Adipose tissue (tissue), 3 donors: ENCODE measurements at regions not wholly inside any gene's neighbourhood (a gene's known extent, or its start where the extent isn't known, plus 50 kb on each side); places are given as distances from the start of the nearest gene placed in this dataset.

Source experiments
- H3K27ac ChIP-seq: one replicate; pipeline ENCODE4 v1.5.1; 2013; ENCODE audit warnings: low read depth, low read length
- WGBS, 3 donors: extraction: QIAGEN DNeasy Blood & Tissue Kit; methylation state at CpG; one replicate each; pipeline ENCODE4 v1.1.7; 2013; 5-methylcytosine and 5-hydroxymethylcytosine counted together
- donor health status: healthy with polysubstance abuse.
- donor health status: Bipolar disorder and iron deficiency.
- donor health status: healthy.

DNA sequence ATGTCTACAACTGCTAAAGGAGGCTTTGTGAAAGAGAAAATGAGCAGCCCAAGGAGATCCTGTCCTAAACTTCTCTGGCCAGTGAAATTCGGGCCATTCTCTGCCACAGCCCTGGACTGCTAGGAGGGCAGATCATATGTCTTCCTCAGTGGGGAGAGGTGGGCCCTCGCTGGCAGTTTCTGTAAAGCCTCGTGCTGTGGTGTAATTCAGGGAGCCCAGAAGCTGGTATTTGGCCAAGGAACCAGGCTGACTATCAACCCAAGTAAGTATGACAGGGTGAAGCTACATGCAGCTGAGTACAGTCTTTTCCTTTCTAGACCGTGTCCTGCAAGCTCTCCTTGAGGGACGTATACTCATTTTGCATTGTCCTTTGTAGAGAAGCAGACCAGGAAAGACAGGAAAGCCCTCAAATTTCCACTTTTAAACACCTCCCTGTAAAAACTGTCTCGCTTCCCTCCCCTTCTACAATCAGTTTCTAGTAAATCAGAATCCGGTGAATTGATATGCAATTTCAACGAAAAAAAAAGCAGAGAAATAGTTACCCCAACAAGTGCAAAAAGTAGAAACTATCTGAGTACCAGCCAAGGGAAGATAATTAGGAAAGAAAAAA is 106.8 kb downstream of the DAD1 start:
- no peak overlapping the region for H3K27ac ChIP-seq
- WGBS, 3 donors, result 49 to 70% (median 64%) methylated on average over 8 of the region's 8 CpGs

DNA sequence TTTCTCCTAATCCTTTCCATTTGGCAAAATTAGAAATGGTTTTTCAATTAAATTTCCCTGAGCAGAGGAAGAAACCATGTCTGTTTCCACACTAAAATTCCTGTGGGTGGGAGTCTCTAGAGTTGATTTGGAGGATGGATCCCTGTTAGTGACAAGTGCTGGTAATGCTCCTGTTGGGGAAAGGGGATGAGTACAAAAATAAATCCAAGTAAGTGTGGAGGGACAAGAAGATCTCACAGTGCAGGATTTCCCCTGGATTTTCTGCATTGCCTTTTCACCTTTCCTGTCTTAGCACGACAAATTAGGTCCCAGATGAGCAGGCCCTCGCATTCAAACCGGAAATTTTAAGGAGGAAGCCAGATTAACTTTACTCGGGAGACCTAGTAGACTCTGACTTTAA is 107.5 kb downstream of the DAD1 start:
- no peak overlapping the region for H3K27ac ChIP-seq
- 24 to 68% (median 26%) methylated on average over 4 of the region's 4 CpGs for WGBS, 3 donors

DNA sequence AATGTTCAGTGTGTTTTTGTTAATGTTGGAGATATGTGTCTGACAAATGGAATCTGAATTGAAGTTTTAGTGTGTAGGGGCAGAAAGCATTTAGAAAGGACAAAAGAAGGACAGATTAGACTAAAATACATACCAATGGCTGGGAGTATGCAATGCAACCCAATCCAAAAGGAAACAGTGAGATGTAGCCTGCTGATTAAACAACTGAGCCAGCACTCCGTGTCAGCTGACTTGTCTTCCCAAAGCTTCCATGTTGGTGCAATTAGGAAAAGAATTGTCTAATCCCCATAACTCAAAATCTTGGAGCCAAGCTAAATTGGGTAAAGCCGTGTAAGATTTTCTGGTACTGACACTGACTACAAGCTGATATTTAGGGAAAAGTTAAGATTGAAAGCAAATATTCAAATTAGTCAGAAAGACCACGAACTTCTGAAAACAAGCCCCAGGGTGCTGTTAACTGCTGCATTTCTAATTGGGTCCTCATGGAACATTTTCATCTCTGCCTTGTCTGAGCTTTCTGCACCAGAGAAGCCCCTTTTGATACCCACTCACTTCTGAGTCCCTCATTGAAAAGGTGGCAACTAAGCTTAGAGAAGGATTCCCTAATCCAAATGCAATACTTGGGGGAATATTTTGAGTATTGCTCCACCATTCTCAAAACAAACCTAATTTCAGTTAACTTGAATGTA is 109.1 kb downstream of the DAD1 start:
- 39 to 45% (median 45%) methylated on average over 3 of the region's 3 CpGs for whole genome bisulfite sequencing, 3 donors
- no peak overlapping the region for H3K27ac ChIP-seq

DNA sequence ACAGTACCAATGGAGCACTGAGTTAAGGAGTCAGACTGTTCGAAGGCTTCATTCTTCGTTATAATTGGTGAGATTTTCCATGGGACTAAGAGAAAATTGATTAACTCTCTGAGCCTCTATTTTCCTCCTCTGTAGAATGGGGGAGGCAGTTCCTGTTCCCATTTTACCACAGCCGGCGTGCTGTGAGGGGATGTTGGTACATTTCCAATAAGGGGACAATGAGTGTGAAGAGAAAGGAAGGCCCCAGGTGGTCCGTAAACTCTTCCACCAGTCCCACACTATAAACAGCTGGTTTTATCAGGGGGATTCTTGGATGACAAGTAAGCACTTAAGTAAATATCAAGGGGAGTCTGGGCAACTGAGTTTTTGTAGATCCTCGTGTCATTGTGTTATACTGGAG is 109.9 kb downstream of the DAD1 start:
- H3K27ac ChIP-seq, result no peak overlapping the region
- 58 to 73% (median 67%) methylated on average over 6 of the region's 6 CpGs for WGBS, 3 donors

DNA sequence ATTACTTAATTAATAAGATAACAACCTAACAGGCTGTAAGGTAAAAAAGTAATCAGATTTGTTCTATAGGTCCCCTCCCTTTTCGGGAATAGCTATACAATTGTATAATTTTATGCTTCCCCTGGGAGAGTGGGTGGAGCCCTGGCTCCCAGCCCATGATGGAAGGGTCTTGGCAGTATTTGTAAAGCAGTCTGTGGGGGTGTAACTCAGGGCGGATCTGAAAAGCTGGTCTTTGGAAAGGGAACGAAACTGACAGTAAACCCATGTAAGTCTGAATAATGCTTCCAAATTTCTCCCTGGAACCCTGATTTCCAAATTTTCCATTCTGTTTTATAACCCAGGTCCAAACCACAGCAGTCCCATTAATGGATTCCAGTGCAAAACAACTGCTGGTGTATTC is 110.4 kb downstream of the DAD1 start:
- WGBS, 3 donors, result 36 to 49% (median 45%) methylated on average over 3 of the region's 3 CpGs
- no peak overlapping the region for H3K27ac ChIP-seq

DNA sequence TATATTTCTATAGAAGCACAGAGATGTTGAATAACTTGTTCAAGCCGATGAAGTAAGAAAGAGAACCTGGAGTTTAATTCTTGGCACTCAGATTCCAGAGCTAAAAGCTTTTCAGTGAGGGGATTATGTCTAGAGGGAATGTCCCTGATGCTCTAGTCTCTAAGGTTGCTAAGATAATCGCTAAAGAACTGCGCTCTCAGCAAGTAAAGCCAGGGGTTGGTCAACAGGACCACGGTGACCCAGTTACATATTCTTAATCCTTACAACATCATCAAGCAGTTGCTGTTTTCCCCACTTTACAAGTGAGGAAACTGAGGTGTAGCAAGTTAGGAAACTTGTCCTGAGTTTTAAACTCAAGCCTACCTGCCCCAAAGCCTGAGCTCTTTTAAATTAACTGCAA is 110.8 kb downstream of the DAD1 start:
- H3K27ac ChIP-seq, result no peak overlapping the region
- 63 to 73% (median 67%) methylated on average over 4 of the region's 4 CpGs for WGBS, 3 donors

DNA sequence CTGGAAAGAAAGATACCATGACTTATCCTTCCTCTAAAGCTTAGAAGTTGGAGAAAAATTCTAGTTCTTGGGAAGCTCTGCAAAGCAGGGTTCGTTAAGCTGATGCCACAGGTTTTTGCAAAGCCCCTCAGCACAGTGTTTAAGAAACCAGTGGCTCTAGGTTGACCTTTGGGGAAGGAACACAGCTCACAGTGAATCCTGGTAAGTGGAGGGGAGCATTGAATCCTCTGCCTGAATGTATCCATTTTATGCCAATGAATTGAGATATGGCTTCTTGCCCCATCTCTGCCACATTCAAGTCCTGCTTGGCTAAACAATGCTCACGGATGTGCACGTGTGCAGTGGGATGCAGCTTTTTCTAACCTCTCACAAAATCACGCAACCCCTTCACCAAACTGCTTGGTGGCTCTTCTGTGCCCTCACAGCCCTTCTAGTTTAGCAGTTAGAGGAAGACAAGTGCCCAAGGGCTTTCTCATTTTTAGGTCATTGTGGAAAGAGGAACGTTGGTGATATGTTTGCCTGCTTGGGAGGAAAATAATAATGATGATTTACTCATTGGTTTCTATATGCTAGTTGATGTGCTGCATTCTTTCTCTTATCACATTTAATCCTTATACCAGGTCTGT is 111.3 kb downstream of the DAD1 start:
- H3K27ac ChIP-seq, result no peak overlapping the region
- 70 to 77% (median 77%) methylated on average over 5 of the region's 5 CpGs for WGBS, 3 donors

DNA sequence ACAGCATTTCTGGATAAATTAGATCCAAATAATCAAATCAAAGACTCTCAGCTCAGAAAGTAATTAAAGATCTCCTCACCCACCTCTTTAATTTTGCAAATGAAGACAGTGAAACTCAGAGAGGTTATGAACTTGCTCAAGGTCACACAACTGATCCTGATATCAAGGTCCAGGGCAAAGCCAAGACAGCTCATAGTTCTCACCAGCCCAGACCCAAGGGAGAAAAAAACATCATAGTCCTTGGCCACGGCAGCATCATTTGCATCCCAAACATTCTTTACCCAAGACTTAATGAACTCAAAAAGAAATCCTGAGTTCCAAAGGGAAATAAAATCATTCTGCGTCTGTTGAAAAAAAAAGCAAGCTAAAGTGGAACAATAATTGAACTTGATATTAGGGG is 112.1 kb downstream of the DAD1 start:
- H3K27ac ChIP-seq, result no peak overlapping the region
- 33 to 58% (median 46%) methylated on average over 2 of the region's 2 CpGs for WGBS, 3 donors

DNA sequence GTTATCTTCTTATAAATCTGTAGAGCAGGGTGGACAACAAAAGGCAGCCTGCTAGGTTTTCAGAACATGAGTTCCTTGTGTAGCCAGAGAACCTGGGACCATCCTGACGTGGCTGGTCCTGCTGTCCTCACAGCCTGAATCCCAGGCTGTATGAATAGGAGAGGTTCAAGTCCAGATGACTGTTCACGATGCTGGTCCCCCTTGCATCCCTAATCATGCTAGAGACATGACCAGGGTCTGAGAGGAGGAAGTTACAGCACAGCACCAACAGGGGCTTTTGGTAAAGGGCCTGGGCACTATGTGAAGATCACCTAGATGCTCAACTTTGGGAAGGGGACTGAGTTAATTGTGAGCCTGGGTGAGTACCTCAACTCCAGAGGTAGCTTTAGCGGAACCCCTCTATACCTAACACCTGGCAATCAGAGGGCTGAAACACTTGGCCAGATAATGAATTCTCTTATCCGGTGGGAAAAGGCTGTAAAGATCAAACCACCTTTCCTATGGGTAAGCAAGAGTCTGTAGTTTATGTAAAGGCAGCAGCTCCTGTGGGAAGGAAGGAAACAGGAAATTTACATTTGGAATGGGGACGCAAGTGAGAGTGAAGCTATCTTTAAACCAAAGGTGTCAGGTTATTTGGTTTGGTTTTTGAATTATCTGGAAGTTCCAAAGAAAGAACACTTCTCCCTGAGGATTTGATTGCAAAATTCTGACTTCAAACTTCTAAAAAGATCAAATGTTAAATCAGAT is 112.8 kb downstream of the DAD1 start:
- H3K27ac ChIP-seq, result no peak overlapping the region
- WGBS, 3 donors, result 67 to 76% (median 72%) methylated on average over 5 of the region's 5 CpGs

DNA sequence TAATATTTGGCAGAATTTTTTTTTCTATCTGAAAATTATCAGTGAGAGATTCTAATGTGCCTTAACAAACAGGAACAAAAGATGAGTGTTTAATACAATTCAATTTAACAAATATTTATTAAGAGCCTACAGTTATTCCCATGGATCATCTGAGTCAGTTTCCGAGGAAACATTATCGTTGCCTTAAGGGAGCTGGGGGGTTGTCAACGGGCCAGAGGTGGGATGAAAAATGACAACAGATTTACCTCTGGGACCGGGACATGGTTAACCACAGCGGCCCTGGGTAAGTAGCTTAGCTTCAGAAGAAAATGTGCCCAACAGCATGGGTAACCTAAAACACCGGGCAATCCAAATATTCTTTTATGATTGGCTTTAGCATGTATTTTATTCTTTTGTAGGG is 113.6 kb downstream of the DAD1 start:
- 52 to 63% (median 54%) methylated on average over 6 of the region's 6 CpGs for whole genome bisulfite sequencing, 3 donors
- no peak overlapping the region for H3K27ac ChIP-seq

DNA sequence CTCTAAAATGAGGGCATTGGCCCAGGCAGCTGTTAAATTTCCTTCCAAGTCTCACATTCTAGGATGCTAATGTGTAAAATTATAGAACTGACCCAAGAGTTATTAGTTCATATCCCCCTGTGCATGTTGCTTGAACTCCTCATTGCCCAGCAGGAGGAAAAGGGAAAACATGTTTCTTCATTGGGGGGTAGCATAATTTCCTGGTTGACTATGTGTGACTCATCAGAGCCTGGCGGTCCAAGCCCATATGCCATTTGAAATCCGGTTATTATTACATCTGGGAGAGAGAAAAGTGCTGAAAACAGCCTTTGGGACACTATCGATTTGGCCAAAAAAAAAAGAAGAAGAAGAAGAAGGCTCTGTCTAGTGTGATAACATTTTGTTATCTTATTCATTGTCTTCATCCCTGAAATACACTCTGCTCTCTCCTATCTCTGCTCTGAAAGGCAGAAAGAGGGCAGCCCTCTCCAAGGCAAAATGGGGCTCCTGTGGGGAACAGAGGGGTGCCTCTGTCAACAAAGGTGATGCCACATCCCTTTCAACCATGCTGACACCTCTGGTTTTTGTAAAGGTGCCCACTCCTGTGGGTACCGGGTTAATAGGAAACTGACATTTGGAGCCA is 114.2 kb downstream of the DAD1 start:
- 35 to 53% (median 42%) methylated on average over 4 of the region's 4 CpGs for WGBS, 3 donors
- H3K27ac ChIP-seq, result no peak overlapping the region

DNA sequence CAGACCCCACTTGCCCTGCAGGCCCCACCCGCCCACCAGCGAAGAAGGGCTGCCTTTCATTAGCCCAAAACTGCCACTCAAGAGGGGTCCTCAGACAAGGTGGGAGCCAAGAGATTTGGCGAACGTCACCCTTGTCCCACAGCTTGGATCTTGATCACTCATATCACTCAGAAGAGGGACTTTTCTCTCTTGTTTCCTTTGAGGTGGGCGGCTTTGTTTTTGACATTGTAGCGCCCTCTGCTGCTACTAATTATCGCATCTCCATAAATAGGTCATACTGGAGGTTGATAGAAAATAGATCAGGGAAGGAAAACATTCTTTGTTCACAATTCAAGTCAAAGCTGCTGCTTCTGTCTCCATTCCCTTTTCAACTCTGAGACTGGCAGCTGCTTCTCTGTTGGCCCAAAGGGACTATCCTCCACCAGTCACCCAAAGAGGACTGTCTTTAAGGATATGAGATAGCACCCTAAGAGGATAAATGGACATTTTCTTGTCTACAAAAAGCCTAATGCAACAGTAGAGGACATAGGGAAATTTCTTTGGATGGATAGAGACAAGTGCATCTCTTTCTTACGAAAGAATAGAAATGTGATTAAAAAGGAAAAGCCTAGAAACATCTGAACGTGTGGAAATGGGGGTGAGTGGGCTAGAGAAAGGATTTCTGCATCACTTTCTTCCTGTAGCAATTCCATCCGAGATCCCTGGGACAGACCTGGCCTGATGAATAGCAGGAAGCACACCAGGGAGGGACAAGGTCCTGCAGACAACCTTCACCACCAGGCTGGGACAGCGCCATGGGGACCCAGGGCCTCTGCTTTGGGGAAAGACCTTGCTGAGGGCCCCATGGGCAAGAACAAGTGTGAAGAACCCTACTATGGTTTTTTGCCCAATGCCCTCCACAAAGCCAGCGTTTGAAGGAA is 115.8 kb downstream of the DAD1 start:
- 47 to 61% (median 55%) methylated on average over 12 of the region's 12 CpGs for WGBS, 3 donors
- H3K27ac ChIP-seq, result no peak overlapping the region

DNA sequence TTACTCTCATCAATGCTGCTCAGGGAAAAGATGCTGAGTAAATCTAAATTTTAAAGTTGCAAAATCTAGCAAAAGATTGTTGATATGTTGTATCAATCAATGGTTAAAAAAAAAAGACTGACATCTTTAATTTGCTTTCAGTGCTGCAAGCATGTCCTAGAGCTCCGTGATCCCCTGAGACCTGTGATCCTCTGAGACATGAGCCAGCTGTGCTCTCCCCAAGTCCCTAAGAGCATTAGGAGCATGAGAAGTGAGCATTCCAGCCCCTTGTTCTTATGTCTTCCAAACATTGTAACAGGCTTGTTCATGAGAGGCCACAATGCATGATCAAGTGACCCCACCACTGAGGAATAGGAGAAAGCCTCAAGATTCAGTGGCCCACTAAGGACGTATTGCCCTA is 116.6 kb downstream of the DAD1 start:
- H3K27ac ChIP-seq, result no peak overlapping the region
- 76 to 89% (median 89%) methylated on average over 2 of the region's 2 CpGs for WGBS, 3 donors

DNA sequence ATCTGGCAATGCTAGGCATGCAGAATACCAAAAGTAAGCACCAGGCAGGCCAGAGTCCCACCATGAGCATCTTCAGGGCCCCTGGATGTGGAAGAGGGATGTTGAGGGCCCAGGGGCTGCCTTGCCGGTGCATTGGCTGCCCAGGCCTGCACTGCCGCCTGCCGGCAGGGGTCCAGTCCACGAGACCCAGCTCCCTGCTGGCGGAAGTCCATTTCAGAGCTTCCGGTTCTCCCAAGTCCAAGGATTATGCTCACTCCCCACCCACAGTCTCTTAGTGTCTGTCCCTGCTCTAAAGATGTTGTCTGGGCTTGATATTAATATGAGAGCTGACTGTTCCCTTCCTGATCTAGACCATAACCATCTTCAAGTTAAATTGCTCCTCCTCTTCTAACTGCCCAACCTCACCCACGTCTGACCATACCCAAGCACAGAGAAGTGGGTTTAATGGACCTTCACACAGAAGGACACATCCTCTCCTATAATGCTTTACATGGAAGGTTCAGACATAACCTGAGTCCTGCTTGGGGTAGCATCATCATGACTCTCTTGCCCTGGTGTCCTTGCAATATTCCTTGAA is 117.4 kb downstream of the DAD1 start:
- H3K27ac ChIP-seq, result no peak overlapping the region
- 29 to 49% (median 36%) methylated on average over 7 of the region's 7 CpGs for WGBS, 3 donors

DNA sequence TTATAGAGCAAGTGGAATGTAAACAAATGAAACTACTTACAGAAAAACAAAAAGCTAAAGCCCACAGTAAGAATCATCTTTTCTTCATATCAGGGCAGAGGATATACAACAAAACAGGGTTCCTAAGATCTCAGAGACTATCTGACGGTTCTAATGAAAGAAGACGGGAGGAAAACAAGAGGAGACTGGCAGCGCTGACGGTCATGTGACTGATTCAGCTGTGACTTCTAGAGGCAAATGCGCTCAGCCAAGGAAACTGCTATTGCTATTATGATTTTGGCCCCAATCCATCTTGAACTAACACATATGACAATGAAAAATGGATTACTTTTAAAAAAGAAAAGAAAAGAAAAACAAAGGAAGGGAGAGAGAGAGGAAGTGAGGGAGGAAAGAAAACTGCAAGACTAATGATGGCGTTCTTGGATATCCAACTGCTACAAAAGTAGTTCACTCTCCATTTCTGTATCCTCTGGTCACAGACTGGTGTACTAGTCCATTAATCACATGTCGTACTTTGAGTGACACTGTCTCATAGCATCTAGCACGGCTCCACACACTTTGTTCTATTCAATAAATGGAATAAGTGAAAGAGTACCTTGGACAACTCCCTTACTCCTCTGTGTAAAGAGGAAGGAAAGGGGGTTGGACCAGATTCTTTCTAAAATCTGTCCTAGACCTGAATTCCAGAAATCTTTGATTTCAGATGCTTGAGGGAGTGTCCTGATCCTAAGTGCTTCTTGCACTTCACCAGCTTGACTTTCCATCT is 119.3 kb downstream of the DAD1 start:
- WGBS, 3 donors, result 39 to 59% (median 44%) methylated on average over 8 of the region's 8 CpGs

DNA sequence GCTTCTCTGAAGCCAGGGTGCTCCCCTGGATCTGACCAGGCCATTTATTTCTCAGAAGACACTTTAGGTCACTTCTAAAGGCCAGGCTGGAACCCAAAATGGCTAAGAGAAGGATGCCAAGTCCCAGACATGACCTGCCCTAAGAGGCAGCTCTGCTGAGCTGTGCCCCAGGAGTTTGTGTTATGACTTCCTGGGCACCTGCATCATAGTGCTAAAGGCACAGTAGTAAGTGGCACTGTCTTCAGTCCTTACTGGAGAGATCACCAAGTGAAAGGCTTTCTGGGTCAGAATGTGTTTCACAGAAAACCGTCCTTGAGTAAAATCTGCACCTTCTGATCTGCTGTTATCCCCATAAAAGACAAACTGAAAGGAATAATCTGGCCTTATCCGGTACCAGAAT is 120.2 kb downstream of the DAD1 start:
- WGBS, 3 donors, result 65 to 91% (median 89%) methylated on average over 2 of the region's 2 CpGs
- H3K27ac ChIP-seq, result no peak overlapping the region

More for the DNA sequence above, 119.3 kb downstream of the DAD1 start:
- H3K27ac ChIP-seq, result no peak overlapping the region

DNA sequence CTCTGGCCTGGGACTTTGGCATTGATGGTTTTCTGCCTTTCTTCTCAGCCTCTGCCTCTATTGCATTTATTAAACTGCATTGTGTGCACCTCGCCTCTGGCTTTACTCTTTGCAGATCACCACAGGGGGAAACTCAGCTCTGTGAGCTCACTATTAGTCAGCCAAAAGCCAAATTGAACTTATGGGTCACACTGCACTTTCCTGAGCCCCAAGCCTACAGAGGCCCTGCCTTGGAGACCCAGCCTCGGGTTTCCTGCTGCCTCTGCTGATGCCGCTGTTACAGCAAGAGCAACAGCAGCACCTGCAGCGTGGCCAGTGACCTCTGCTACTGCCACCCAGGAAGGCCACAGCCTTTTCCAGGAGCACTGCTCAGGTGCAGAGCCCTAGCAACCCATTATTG is 122.5 kb downstream of the DAD1 start:
- H3K27ac ChIP-seq, result no peak overlapping the region
- 82 to 88% (median 87%) methylated on average over 4 of the region's 4 CpGs for WGBS, 3 donors
